NCI-H1436 (cell line): ENCODE measurements at regions not wholly inside any gene's neighbourhood (a gene's known extent, or its start where the extent isn't known, plus 50 kb on each side); places are given as distances from the start of the nearest gene placed in this dataset.

ENCODE experiments used
- DNase-seq: peaks from one replicate; lab custom pipeline; 2025; lab: John Stamatoyannopoulos, UW

- no peak for DNase-seq
Observed at GRCh38 chr6:95357380-95358020, 219.8 kb upstream of the MANEA start.

DNA sequence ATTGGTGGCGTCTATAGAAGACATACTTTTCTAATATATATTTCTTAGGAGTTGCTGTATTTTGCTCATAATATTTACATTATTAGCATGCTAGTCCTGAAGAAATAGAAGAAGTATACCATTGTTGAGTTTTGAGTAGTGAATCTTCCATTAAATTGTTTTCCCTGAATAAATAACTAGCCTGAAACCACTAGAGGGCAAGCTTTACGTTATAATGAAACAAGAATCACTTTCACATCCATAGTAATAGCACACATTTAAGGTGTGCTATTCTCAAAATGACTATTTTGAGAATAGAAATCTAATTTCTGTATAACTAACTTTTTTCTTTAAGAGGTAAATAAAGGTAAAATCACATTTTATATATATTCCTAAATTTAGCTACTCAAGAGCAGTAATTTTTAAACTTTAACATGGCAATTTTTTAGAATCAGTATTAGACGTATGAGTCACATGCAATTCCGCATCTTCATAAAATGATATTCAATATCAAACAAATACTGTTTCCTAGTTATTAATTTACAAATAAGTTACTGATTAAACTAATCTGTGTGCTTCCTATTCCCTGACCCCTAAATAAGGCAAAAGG is 213.2 kb upstream of the MANEA start:
- DNase-seq = peak; percentile 50

- no peak for DNase-seq
Observed at GRCh38 chr6:95365454-95365853, 211.9 kb upstream of the MANEA start.

DNA sequence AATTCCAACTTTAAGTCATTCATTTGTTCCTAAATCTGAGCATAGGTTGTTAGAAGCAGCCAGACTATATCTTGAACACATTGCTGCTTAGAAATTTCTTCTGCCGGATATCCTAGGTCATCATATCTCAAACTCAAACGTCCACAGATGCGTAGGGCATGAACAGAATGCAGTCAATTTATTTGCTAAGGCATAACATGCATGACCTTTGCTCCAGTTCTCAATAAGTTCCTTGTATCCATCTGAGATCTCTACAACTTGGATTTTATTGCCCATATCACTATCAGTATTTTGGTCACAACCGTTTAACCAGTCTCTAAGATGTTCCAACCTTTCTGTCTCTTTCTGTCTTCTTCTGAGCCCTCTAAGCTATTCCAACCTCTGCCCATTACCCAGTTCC is 210.9 kb upstream of the MANEA start:
- no peak for DNase-seq

GRCh38 chr6:95383878-95384277 is 193.5 kb upstream of the MANEA start:
- no peak for DNase-seq

DNA sequence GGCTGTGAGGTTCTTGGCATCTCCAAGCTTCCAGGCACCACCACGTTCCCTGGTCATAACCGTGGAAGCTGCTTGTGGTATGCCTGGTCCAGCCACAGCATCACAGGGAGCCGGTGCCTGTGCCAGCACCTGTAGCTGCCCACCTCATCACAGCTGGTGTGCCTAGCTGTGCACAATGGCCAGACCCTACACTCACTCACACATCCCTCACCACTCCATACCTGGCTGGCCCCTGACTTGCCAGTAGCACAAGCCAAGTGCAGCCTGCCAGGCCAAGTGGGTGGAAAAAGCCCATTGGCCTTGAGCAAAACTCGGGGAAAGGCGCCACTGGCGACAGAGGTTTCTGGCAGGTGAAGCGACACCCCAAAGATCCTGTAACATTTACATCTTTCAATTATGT is 192.3 kb upstream of the MANEA start:
- no peak for DNase-seq

DNA sequence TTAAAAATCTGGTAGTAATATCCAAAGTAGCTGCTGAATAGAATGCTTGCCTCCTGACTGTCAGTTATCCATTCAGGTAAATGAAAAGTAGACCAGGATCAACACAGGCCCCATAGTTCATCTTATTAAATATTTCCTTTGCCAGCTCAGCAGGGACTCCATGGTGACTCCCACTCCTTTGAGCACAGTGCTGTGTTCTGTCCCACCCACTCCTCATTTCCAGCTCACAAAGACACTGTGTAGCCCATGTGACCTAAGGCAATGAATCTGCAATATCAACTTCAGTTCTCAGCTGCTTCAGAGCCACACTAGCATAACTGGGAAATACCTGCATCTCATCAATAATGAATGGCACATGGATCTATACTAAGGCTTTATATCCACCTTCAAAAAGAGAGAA is 189.5 kb upstream of the MANEA start:
- no peak for DNase-seq

GRCh38 chr6:95404777-95405176 is 172.6 kb upstream of the MANEA start:
- no peak for DNase-seq

- DNase-seq = no peak
Observed at GRCh38 chr6:95408111-95408510, 169.2 kb upstream of the MANEA start.

DNA sequence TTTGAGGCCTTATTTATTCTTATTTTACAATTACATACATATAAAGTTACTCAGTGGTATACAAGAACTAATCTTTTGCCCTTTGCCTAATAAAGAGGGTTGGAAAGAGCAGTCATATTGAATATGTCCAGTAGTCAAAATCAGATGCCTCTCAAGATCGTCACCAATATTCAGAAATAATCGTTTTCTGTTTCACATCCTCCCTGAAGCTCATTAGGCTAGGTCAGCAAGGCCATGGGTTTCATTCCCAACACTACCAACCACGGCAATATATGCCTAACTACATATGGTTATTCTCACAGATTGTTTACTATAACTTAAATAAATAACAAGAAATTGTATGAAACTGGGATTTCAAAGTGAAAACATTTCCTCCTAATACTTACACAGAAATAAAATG is 167.2 kb upstream of the MANEA start:
- no peak for DNase-seq

- DNase-seq = no peak
Observed at GRCh38 chr6:95413789-95414188, 163.5 kb upstream of the MANEA start.

DNA sequence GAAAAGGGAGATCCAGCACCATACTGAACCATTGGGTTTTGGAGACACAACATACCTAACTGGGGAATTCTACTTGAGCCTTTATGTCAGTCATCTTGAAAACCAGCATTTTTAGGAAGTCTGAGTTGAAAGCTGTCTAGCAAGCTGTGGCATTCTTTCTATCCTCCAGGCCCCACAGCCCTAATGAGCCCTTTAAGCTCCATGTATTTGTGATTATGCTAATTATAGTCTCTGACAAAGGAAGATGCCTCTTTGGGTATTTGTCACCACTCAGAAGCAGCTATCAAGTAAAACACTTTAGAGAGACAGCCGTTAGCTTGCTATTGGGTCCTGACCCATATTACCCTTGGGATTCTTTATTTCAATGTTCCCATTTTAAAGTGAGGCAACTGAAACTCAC is 159.5 kb upstream of the MANEA start:
- DNase-seq = peak; percentile 10

DNA sequence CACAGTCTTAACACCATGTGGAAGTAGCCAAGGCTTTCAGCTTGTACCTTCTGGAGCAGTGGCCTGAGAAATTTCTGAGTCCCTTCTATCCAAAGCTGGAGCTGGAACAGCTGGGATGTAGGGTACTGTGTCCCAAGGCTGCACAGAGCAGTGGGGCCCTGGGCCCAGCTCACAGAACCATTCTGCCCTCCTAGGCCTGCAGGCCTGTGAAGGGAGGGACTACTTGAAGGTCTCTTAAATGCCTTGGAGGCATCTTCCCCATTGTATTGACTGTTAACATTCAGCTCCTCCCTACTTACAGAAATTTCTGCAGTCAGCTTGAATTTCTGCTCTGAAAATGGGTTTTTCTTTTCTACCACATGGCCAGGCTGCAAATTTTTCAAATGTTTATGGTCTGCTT is 156.5 kb upstream of the MANEA start:
- no peak for DNase-seq

- no peak for DNase-seq
Observed at GRCh38 chr6:95423331-95423730, 154.0 kb upstream of the MANEA start.

DNA sequence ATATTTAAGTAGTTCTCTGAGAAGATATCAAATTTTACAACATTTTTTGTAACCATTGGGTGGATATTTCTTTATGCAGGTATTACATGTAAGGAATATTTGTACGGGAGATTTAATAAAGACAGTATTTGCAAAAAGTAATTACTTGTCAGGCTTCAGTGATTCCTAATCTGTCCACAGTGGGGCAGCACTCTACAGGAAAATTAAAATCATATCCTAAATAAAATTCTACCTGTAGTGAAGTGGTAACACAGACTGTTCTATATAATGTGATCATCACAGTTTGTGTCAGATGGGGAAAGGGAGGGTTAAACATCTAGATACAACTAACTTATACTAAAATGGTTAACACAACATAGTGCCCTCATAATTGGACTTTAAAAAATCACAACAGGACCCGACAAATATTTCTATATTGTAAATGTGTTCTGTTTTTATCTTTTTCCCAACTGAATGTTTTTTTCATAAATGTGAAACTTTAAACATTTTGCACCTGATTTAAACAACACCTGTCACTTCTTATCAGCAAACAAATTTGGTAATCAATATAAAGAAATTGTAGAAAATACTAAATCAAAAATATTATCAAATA is 145.6 kb upstream of the MANEA start:
- peak; percentile 53 for DNase-seq

- DNase-seq = no peak
Observed at GRCh38 chr6:95439741-95440140, 137.6 kb upstream of the MANEA start.

DNA sequence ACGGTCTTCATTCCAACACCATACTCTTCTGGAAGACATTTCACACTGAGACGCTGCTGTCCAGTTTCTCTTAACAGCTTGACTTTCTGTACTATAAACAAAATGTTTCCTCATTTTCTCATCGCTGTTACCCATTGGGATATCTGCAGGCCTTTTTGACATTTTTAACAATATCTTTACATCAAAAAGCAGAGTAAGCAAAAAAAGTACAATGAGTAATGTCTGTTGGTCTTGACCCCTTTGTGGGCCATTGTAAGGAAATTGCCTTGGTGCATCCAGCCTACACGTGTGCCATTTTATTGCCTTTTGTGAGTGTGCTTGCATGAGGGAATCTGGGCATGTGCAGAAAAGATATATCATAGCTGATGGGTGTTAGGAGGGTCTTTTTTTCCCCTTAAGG is 129.1 kb upstream of the MANEA start:
- no peak for DNase-seq

DNA sequence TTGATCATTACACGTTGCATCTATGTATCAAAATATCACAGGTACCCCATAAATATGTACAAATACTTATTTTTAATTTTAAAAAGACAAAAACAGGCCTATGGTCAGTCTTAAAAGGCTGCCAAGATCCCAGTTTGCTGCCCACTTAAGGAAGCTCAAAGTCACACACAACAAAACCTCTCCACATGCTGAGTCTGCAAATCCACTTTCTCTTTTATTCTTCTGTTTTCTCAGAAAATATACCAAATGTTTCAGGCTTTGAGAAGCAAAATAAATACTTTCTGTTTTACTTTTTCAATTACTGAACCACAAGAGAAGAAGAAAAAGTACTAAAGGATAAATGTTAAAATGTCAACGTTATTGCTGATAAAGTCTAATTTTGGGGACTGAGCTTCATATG is 107.8 kb upstream of the MANEA start:
- DNase-seq = no peak

DNA sequence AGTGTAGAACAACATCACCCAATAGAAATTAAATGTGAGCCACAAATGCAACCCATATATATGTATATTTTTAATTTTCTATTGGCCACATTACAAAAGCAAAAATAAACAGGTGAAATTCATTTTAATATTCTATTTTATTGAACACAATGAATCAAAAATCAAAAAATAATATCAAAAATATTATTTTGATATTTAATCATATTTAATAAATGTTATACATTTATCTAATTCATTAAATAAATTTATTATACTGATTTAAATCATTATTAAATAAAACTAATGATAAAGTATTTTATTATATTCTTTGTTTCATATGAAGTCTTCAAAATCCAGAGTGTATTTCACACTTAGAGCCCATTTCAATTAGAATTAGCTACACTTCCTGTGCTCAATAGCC is 98.4 kb upstream of the MANEA start:
- no peak for DNase-seq

GRCh38 chr6:95487817-95488216 is 89.5 kb upstream of the MANEA start:
- DNase-seq = no peak

DNA sequence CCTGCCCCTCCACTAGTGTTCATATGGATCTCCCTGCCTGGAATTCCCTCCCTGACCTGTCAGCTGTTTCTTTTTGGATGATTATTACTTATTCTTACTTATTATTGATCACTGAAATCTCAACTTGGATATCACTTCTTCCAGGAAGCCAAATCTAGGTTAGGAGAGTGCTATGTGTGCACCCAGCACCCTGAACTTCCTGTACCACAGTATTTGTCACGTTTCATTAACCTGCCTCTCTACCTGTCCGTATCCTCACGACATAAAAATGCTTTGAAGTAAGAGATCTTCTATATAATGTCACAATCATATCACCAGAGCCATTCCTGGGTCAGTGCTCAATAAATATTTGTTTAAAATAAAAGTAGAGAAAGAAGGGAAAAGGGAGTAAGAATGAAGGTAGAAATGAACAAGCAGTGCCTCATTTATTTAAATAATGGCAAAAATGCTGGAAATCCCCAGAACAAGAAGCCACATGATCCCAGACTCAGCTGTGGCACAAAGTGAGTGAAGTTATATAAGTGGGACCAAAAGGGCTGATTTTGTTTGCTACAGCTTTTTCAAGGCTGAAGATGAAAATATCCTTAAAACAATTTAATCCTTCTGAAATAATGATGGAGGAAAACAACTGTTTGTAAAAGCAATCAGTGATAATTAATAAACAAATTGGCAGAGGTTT is 88.0 kb upstream of the MANEA start:
- DNase-seq = no peak

GRCh38 chr6:95496769-95497426 is 80.4 kb upstream of the MANEA start:
- DNase-seq = no peak
